COLO668 (cell line): ENCODE measurements at regions not wholly inside any gene's neighbourhood (a gene's known extent, or its start where the extent isn't known, plus 50 kb on each side); places are given as distances from the start of the nearest gene placed in this dataset.

Experiments used
- DNase-seq: peaks from one replicate; lab custom pipeline; 2025; ENCODE audit not compliant: unreplicated experiment; lab: John Stamatoyannopoulos, UW

DNA sequence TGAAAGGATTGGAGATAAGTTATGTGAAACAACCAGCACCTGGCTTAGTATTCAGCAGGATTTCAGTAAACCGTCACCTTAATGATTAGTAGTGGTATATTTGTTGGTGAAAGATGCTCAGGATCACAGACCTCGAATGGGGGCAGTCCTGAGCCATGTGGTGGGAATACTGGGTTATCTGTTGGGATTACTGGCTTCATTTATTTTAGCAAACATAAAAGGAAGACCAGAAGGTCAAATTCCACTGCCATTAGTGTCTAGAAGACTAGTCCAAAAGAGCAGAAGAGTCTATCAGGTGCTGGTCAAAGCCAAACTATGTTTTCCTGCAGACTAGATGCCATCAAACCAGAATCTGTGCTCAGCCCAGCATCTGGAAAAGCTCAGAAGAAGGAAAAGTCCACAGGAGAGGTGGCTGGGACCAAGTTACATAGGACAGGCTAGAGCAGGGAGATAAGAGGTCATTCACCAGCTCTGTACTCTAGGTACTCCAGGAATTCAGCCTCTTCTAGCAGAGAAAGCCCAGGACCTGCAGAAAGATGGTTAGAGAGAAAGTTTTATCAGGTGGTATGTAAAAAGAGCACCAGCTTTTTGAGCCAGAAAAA, 343.4 kb downstream of the PLPP3 start:
- no peak for DNase-seq

DNA sequence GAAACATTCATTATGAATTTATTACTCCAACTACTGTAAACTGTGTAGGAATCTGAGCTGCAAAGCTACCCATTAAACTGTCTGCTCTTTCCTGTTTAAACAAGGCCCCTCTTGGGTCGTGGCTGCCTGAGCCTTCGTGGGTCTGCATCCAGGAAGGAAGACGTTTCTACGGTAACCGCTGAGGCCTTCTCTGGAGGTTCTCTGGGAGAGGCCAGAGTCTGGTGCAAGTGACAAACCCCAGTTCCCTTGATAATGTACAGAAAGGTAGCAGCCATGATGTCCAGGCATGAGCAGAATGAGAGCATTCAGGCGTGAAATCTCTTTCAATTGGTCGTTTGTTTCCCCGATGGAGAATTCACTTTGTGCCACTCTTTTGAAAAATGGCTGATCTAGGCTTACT, 350.2 kb downstream of the PLPP3 start:
- no peak for DNase-seq

DNA sequence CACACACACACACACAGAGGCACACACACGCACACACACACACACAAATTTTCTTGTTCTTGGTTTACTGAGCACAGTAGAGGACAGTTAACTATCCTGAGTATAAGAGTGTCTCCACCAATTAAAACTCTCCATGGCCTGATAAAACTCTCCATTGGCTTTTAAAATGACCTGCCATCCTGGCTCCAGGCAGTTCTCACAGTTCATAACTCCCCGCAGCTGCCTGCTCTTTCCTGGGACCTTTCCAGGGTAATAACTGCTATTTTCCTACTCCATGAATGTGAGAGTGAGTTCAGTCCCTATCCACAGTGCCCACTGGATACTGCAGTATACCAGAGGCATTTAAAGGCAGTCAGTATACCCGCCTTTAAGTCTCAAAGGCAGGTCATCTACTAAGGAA, 351.5 kb downstream of the PLPP3 start:
- DNase-seq, result no peak

DNA sequence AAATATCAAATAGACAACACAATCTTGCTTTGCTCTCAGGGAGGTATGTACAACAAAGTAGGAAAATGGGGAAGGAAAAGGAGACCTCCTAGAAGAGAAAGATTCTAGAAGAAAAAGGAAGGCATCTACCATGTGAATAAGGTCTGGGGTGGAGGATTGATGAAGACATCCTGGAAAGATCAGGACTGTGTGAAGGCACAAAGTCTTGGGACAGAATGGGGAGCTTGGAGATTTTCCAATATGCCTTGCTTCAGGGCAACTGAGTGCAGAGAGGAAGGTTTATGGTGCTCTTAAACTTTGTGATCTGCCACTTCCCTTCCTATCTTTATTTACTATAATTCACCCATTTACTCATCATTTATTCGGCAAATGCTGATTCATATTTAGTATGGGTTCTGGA, 352.0 kb downstream of the PLPP3 start:
- no peak for DNase-seq

DNA sequence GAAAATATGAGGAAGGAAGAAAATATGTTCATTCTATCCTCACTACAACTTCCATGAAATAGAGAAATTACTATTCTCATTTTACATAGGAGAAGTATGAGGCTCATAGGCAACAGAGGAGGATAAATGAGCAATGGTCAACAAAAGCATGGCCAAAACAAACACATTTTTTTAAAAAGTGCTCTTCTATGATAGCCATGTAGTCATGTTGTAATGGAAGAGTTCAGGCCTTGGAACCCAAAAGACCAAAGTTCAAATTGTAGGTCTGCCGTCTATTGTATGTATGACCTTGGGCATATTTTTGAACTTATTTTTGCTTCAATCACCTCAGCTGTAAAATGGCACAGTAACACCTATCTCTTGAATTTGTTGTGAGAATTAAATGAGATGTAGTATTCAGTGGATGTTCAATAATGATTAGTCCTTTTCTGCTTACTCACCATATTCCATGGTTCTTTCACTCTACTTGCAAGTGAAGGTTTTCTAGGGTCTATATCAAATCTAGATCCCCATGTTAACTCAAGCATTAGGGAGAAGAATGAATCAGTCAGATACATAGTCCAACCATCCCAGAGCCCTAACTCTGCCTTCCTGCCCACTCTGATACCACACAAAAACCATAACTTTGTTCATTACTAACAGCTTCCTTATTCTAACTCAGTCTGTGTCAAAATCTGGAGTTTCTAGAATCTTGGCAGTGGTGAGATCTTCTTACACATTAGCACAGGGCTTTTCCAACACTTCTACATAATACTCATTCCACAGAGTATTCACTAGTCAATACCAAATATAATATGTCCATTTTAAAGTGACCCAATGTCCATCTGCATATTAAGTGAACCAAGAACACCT, 353.2 kb downstream of the PLPP3 start:
- DNase-seq, result no peak

DNA sequence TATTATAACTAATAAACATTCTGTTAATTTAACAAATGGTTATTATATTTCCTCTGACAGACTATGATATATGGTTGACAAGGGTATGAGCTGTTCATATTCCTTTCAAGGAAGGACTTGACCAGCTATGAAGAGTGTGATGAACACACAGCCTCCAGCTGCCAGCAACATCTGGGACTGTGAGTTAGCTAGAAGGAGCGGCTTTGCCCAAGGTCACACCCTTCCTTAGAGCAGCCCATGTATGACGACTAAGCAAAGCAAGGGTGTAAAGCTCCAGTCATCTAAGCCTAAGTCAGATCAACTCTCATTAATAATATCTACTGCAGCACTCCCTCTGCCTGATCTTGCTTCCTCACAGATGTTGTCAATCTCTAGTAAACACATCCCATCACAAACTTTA, 355.4 kb downstream of the PLPP3 start:
- DNase-seq, result no peak

DNA sequence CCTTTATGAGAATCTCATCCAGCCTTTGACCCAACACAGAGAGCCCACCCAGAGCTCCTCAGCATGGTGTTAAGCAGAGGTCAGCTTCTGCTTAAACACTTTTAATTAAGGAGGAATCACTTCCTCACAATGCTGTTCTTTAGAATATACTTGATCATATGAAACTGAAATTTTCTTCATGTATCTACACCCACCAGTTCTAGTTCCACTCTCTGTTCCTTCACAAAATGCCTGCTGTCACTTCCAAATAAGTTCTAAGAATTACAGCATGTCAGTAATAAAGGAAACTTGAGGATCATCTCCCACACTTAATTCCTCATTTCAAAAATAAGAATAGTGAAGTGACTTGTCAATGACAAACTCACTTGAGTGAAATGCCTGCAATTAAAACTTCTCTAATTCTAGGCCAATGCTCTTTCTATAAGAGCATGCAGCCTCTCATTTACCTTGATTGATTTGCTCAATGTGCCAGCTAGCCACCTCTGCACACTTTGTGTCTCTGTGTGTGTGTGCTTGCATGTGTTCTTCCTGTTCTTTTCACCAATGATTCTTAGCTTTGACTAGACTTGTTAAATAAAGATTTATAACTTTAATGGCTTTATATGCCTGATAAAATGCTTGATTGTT, 356.3 kb downstream of the PLPP3 start:
- DNase-seq, result no peak

DNA sequence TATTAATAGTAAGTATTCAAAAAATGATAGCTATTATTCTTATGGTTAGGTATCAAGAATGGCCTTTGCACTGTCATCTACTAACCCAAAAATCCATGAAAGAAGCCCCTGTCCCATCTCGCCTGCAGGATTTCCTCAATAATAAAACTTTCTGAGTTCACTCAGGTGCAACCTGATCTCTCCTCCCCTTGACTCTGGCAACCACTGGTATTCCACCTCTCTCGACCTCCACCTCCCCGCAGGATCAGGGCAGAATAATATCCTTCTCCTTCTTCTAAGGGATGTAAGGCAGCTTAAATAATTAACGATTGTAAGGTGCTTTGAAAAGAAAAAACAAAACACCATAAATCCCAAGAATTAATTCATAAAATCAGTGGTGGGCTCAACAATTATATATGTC, 359.3 kb downstream of the PLPP3 start:
- no peak for DNase-seq

DNA sequence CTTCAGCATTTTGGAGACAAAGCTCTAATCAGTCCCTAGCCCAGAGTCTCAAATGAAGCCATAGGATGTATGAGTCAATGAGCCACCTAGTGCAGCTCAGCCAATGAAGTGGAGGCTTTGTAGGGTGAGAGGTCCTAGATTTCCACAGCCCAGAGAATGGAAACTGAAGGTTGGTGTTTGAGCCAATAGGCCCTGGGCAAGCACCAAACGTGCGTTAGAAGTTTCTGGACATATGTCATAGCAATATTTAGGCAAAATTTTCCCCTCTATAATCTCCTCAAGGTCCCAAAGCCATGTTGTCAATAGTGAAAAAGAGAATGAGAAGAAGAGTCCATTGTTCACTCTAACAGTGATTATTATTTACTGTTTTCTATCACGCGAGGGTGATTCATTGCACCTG, 361.3 kb downstream of the PLPP3 start:
- no peak for DNase-seq

DNA sequence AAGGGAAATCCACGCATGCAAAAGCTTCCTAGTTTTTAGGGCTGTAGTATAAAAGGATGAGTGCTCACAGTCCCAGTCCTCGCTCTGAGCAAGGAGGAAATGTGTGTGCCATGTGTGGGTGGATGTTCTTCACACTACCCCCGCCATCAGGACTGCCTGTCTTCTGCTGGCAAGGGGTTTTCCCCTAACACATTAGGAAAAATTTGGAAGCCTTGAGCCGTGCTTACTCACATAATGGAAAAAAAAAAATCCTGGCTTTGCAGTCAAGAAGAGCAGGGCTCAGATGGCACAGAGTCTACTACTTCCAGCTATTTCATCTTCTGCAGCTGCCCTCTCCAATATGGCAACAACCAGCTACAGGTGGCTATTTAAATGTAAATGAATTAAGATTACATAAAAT, 363.1 kb downstream of the PLPP3 start:
- DNase-seq, result no peak

DNA sequence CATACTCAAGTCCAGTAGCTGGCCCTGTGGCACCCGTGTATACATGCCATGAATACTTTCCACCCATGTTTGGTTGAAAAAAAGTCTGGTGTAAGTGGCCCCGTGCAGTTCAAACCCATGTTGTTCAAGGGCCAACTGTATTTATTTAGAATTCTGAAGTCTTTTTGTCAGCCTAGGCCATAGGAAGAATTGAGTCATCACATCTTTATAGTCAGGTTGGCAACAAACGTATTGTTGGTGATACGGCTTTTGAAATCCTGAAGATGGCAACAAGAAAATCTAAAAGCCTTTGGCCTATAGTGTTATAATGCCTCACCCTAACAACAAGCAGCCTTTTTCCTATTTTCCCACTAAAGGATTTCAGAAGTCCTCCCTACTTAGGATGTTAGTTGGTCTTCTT, 363.6 kb downstream of the PLPP3 start:
- no peak for DNase-seq

DNA sequence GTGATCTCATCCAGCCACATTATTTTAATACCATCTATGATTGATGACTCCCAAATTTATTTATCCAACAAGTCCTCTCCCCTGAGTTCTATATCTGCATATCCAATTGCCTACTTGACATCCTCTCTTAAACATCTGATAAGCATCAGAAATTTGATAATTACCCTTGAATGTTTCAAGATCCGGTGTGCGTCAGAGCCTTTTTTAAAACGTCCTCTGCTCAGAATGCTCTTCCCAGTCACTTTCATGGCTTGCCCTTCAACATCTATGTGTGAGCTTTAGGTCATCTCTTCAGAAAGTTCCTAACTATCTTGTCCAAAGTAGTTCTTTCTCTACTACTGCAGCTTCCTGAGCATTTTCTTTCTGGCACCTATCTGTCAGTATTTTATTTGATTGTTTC, 364.3 kb downstream of the PLPP3 start:
- DNase-seq, result no peak

DNA sequence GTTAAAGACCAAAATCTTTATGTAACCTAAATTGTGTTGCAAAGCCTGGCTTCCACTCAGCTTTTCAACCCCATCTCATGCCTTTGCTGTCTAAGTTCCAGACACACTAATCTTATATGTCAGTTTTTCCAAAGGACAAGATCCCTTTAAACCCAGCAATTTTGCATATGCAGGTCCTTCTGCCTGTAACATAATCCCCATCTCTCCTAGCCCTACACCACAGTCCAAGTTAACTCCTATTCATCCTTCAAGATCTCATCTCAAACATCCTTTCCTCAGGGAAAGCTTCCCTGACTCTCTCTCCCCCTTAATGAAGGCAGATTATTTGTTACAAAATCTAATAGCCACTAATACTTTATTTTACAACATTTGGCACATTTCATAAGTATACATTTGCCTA, 366.3 kb downstream of the PLPP3 start:
- DNase-seq, result no peak

DNA sequence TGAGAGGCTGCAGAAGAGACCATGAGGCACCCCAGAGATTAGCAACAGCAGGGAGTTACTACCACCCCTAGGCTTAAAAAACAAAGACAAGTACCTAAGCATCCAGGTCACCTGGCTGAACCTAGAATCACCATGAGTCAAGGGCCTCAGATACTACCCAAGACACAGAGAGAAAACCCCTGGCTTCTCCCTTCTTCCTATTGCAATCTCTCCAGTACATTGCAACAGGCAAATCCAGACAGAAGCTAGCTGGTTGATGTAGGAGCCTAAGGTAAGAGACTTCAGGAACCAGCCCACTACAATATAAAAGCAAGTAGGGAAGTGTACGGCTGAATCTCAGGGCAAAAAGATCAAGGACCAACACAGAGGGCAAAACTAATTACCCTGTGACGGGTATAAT, 367.2 kb downstream of the PLPP3 start:
- DNase-seq, result no peak

DNA sequence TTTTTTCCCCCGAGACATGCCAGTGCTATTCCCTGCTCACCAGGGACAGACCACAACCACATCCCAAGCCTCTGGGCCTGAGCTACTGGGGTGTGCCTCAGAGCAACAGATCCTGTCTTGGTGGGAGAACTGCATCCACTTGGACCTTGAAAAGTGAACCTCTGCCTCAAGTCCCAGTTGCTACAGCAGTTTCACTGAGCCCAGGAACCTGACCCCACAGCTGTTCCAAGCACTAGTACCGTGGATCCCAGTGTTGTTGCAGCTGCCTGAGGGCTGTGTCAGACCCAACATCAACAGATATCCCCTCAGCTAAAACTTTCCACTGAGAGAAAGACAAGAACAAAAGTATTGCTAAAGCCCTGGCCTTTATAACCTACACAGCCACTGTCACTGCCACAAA, 373.0 kb downstream of the PLPP3 start:
- no peak for DNase-seq

DNA sequence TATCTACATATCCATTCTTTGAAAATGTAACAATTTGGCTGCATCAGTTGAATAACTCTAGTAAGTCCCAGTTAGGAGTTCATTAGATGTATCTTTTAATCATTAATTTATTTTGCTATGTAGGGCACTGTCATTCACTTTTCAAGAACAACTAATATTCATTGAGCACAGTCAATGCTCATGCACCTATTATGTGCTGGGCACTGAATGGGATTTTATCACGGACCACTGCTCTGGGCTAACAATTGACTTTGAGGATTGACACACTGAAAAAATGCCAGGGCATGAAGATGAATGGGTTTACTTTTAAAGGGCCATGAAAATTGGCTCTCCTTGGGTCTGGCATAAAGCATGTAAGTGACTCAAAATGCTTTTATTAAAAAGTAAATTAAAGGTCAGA, 375.2 kb downstream of the PLPP3 start:
- no peak for DNase-seq

DNA sequence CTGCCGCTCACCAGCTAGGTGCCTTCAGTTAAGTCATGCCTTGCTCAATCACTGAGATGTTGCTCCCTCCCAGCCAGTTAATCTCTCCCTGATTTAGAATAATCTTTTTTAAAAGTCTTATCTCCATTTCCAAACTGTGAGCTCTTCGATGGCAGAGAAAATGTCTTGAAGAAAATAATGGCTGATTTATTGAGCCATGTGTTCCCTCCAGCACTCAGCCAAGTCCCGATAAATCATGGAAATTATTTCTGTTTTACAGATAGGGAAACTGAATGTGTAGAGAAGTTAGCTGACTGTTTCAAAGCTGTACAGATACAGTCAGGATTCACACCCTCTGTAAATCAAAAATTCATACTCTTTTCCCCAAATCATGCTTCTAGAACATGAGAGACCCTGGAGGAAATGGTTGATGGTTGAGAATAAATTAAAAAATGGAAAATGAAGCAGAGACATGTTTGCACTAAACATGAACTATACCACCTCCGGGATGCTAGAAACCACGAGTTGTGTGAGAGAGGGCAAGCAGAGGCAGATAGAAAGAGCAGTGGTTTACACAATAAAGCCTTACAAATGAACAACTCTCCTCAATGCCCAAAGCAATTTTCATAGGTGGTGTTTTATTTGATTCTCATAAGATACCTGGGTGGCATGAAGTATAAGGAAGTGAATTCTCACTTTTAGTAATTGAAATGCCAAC, 376.4 kb downstream of the PLPP3 start:
- no peak for DNase-seq

DNA sequence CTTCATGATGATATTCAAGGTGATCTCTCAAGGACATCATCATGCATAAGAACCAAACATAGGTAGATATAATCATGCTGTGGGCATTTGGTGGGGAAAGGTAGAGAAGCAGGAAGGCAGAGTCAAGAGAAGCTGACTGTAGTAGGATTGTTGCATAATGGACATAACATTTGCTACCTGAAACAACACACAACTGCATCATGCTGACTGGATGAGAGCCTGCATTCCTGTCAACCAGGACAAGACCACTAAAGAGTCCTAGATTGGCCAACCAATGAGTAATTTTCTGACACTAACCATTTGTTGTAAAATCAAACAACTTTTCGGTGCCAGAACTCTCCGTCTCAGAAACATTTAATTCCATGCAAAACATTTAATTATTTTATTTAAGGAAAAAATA, 377.2 kb downstream of the PLPP3 start:
- DNase-seq, result no peak

DNA sequence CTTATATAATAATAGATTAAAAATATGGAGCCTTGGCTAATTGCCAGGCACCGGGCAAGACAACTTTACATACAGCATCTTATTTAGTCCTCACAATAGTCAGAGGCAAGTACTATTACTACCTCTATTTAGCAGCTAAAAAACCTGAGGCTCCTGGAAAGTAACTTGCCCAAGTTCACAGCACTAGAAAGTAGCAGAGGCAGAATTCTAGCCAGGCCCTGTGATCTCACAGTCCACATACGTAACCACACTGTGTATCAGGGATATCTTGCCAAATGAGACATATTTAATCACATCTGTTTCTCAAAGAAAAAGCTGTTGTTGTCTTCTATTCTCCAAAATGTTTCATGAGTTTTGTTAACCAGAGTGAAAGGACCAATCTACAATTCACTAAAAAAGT, 378.5 kb downstream of the PLPP3 start:
- no peak for DNase-seq

DNA sequence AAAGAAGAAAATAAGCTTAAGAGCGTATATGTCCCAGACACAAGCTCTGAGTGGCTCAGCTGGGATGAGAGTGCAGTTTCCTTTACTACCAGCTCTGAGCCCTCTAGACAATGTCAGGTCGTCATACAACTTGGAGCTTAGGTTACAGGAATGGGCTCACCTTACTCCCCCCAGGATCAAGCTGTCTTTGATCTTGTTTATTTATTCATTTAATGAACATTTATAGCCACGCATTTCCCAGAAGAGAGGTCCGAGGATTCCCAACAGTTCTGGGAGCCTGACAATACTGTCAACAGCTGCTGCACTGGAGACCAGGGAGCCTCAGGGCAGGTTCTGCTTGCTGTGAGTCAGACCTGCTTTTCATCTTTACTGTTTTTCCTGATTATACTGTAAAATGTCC, 378.9 kb downstream of the PLPP3 start:
- DNase-seq, result peak; percentile 88

DNA sequence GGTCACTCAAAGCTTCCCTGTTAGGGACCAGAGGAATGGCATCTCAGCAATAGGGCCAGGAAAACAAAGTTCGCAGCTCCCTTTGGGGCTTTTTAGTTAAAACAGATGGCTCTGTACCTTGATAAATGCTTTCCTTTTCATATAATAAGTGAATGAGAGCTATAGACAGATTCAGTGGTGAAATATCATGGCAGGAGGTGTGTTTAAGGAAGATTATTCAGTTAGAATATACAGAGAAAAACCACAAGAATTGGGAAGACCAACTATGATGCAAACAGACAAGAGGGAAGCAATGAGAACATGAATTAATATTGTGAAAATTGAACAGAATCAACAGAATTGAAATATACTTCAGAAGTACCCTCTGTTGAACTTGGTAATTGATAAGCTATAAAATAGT, 379.4 kb downstream of the PLPP3 start:
- no peak for DNase-seq

DNA sequence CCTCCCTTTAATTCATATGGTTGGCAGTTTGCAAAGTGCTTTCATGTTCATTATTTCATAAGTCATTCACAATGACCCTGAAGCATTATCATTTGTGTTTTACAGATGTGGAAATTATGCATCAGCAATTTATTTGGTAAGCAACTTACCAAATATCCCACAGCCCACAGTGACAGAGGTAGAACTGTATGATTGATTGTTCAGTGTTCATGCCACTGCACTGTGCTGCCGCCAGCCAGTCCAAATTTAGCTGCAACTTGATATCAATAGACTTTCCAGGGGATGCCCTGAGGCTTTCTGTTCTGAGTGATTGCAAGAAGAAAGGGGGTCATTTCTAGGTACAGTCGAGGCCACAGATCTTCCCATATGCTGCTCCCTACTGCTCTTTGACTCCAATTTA, 380.3 kb downstream of the PLPP3 start:
- DNase-seq, result peak; percentile 46
